ENCODE measurements at regions not wholly inside any gene's neighbourhood (a gene's known extent, or its start where the extent isn't known, plus 50 kb on each side); places are given as distances from the start of the nearest gene placed in this dataset.

GRCh38 chr2:35416391-35417140 lies 939.0 kb upstream of the CRIM1 start:
- no peak for DNase-seq

GRCh38 chr2:35415942-35416341 lies 939.6 kb upstream of the CRIM1 start:
- DNase-seq, result no peak

DNA sequence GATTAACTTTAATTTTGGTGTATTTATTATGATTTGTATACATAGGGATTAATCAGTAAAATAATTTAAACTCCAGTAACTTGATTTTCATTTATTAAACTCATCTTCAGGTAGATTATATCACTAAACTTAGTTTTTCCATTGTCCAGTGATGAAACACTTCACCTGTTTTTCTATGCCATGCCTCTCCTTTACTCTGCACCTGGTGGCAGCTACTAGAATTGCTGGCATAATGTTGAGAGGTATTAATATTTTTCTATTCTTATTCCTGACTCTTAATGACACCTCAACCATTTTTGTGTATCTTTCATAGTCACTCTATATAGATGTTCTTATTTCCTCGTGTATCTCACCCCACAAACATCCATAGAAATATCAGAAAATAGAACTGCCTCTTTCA lies 940.3 kb upstream of the CRIM1 start:
- DNase-seq, result no peak

DNA sequence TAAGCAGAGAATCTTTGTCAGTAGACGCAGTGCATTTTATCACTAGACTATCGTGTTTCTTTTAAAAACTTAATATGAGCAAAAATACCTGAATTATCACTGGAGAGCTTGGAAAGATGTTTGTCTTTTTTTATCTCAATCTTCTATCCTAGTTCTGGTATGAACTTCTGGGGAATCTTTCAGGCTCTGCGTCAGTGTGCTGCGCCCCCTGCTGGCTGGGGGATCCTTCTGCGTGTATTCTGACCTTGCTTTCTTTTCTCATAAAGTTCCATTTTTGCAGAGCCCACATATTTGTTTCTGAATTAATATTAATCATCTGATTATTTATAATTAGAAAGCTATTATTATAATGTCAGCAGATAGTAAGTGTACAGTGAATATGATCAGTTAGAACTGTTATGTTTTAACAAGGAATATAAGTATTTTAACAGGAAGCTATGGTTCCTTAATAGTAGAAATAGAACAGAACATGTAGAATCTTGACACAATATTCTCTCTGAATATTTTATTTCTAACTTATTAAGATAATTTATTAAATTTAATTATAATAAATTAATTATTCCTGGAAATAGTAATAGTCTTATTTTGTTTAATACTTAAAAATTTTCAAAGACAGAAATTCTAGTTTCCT lies 945.0 kb upstream of the CRIM1 start:
- no peak for DNase-seq

DNA sequence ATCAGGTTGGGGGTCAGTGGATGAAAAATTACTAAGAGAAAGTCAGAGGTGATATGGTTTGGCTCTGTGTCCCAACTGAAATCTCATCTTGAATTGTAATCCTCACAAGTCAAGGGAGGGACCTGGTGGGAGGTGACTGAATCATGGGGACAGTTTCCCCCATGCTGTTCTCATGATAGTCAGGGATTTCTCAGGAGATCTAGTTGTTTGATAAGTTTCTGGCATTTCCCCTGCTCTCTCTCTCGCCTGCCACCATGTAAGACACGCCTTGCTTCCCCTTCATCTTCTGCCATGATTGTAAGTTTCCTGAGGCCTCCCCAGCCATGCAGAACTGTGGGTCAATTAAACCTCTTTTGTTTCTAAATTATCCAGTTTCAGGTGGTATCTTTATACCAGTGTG lies 945.8 kb upstream of the CRIM1 start:
- DNase-seq, result no peak

- no peak for DNase-seq
These were observed 947.3 kb upstream of the CRIM1 start for GRCh38 chr2:35408320-35408719.

GRCh38 chr2:35391736-35392442 lies 963.7 kb upstream of the CRIM1 start:
- DNase-seq, result no peak

DNA sequence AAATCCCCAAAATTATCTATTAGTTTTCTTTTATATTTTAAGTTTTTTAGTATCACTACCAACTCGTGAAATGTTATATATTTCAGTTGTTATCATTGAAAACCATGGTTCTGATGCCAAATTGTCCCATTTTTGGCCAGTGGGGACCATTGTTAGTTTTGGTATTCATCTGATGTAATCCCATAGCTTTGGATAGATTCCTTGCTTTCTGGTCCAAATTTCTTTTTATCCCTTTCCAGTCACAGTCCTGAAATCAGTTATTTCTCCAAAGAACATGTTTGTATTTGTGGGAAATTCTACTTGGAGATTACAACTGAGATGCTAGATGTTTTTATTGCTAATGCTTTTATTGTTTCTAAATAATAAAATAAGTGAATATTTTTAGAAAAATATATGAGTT lies 976.8 kb upstream of the CRIM1 start:
- DNase-seq, result no peak

GRCh38 chr2:35374845-35375244 lies 980.7 kb upstream of the CRIM1 start:
- DNase-seq, result no peak

DNA sequence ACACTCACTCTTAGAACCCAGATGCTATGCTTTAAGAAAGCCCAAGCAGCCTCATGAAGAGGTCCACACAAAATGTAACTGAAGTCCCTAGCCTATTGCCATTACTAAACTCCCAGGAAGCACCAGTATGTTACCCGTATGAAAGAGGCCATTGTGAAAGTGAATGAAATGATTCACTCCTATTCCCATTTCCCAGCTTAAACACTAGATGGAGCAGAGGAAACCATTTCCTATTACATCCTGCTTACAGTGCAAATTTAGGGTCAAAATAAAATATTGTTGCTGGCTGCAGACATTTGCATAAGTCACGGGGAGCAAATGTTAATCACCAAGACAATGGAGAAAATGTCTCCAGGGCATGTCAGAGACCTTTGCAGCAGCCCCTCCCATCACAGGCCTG lies 989.7 kb upstream of the CRIM1 start:
- DNase-seq, result no peak

DNA sequence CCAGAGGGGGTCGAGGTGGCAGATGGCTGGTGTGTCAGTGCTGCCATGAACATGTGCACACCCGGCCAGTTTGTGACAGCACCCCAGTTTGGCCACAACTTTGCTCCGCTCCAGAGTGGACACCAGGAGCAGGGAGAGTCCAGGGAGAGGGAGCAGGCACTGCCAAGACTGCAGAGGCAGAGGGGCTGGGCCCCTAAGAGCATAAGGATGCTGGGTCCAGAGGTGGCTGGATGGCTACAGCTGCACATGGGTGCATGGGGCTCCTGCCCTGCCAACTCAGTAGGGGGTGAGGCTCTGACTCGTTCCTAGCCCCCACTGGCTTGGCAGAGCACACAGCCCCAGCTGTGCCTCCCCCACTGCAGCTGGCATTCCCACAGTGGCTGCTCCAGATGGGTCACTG lies 999.2 kb upstream of the CRIM1 start:
- DNase-seq, result no peak

GRCh38 chr2:35355056-35355455 lies 1000.5 kb upstream of the CRIM1 start:
- DNase-seq, result no peak

- no peak for DNase-seq
These were observed 1008.0 kb upstream of the CRIM1 start for GRCh38 chr2:35347561-35347960.

DNA sequence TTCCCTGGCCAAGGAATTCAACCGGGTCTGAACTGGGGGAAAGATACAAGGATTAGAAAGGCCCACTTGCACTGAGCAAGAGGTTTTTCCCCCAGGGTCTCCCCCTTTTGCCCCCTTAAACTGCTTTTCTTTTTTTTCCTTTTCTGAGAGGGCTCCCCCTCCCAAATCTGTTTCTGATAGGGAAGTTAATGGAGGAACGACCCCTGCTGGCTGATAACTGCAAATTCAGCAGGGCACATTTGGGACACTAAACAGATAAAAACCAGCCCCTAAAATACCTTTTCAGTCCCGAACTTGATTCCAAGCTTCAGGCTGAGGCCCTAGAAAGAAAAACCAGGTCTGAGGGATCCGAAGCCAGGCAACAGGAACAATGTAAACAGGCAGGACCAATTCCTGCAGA lies 1012.4 kb upstream of the CRIM1 start:
- no peak for DNase-seq

DNA sequence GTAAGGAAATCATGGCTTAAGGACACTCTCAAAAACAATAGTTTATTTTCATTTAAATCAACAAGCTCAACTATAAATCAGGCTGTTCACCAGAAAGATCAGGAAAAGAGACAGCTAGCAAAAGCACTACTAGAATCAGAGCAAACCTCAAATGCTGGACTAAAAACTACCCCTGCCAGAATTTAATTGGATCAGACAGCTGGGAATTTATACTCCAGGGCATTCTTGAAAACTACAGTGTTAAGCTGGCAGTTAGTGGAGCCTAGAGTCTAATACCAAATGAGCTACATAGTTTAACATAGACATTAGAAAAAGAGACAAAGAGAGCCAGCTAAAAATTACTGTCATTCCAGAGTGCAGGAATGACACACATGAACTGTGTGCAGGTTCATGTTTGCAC lies 1016.4 kb upstream of the CRIM1 start:
- DNase-seq, result no peak

- no peak for DNase-seq
These were observed 1017.7 kb upstream of the CRIM1 start for GRCh38 chr2:35337922-35338321.

- no peak for DNase-seq
These were observed 1041.5 kb upstream of the CRIM1 start for GRCh38 chr2:35314049-35314448.

DNA sequence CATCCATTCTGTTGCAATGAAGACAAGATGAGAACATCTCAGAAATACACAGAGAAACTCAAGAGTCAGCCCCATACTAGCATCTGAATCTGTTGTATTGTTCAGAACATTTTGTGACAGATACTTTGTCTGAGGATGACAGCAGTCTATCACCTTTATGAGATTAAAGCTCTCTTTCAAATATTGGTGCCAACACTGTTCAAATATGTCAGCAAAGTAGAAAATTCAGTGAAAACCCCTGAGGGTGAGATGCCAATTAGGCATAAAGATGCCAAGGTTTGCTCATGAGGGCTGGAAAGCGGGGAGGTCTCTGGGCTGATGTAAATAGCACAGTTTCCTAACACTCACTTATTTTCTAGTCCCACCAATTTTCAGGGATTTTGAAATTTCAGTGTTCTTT lies 1054.2 kb upstream of the CRIM1 start:
- DNase-seq, result no peak

GRCh38 chr2:35298493-35298892 lies 1057.1 kb upstream of the CRIM1 start:
- no peak for DNase-seq

DNA sequence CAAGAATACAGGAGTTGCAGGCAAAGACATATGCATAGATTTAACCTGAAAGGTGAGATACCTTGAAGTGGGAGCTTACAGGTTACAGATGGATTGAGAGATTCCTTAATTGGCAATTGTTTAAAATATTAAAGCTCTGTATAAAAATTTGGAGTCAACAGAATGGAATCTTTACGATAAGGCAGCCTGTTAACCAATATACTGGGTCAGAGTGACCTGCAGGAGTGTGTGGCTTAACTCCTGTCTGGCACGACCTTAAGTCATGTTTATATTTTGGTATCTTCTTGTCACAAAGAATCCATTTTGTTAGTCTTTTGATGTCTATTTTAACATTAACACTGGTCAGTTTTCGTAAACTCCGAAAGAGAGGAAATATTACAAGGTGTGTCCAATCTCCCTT lies 1058.2 kb upstream of the CRIM1 start:
- DNase-seq, result no peak

DNA sequence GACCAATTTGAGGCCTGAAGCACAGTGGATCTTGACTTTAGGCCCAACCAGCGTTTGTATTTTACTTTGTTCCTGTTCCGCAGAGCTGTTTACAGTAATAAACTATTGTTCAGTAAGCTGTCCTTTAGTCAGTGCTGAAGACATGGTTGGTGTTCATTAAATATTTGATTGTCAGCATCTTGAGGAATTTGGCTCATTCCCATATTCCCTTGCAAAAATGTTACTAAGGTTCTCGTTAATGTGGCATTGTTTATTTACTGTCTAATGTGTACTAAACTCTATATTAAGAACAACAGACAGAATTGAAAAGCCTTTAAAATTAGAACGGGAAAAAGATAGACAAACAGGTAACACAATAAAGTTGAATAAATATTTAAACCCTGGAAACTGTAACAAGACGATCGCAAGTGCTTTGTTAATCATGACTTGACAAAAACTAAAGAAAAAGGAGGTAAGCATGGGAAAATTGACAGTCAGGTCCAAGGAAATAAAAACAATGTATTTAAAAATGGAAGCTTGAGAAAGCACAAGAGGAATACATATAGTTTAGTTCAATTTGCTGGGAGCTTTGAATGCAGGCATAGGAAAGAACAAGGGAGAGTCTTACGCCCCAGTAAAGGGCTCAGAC lies 1060.8 kb upstream of the CRIM1 start:
- no peak for DNase-seq

DNA sequence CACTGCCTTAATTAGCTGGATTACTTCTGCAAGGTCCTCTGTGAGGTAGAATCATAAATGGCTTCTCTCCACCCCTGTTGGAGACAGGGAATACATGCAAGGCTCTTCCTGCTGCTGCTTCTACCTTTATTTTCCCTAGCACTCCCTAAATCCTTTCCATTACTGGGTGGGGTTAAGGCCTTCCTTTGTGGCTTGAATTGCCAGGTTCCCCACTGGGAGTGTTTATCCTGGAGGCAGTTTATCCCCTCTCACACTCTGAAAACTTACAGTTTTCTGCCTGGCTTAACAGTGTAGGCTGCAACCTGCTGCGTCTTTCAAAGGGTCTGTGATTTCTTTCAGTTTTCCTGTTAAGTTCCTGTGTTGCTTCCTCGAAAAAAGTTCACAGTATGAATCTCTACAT lies 1062.3 kb upstream of the CRIM1 start:
- no peak for DNase-seq

- no peak for DNase-seq
These were observed 1063.4 kb upstream of the CRIM1 start for GRCh38 chr2:35292199-35292598.

GRCh38 chr2:35281702-35282101 lies 1073.9 kb upstream of the CRIM1 start:
- DNase-seq, result no peak
